GM13977 (cell line): ENCODE measurements at regions not wholly inside any gene's neighbourhood (a gene's known extent, or its start where the extent isn't known, plus 50 kb on each side); places are given as distances from the start of the nearest gene placed in this dataset.

Source experiments
- DNase-seq: peaks from one replicate; pipeline ENCODE4 v3.0.0; 2012; ENCODE audit warnings: low spot score
- CTCF ChIP-seq: IDR thresholded peaks from 2 replicates; pipeline ENCODE4 v1.5.1; 2012; ENCODE audit warnings: mild to moderate bottlenecking, control low read depth; ENCODE audit not compliant: insufficient read depth; ENCODE audit errors: extremely low read depth, missing control alignments
- in situ Hi-C: fragments of 300-500 bp; cut with MboI; formaldehyde crosslinking; loops from one replicate; pipeline ENCODE4 v1.12.0; 2022; ENCODE audit warnings: low sequenced_read_pairs, low pct_unique_long_range_greater_than_20kb, mixed read lengths, inconsistent platforms; ENCODE audit not compliant: unreplicated experiment

GRCh38 chr10:59536167-59537014, 173.3 kb downstream of the SLC16A9 start:
- TF ChIP-seq CTCF, result no peak
- in situ Hi-C loops, result no loop called here
- DNase-seq, result no peak

GRCh38 chr10:59524348-59524747, 162.0 kb upstream of the FAM13C start:
- in situ Hi-C loops, result no loop called here

GRCh38 chr10:59523851-59524250, 161.5 kb upstream of the FAM13C start:
- in situ Hi-C loops, result no loop called here
- no peak for TF ChIP-seq CTCF
- no peak for DNase-seq

More at GRCh38 chr10:59524348-59524747, 162.0 kb upstream of the FAM13C start:
- DNase-seq, result no peak
- no peak for TF ChIP-seq CTCF

- DNase-seq, result no peak
- no peak for TF ChIP-seq CTCF
- in situ Hi-C loops, result no loop called here
These were observed 155.6 kb upstream of the FAM13C start for GRCh38 chr10:59517996-59518395.

GRCh38 chr10:59517341-59517899, 155.1 kb upstream of the FAM13C start:
- TF ChIP-seq CTCF, result no peak
- in situ Hi-C loops, result no loop called here
- DNase-seq, result no peak

GRCh38 chr10:59513558-59513957, 151.2 kb upstream of the FAM13C start:
- in situ Hi-C loops, result no loop called here
- no peak for DNase-seq
- TF ChIP-seq CTCF, result no peak
